GM18511 (cell line): ENCODE measurements at regions not wholly inside any gene's neighbourhood (a gene's known extent, or its start where the extent isn't known, plus 50 kb on each side); places are given as distances from the start of the nearest gene placed in this dataset.
"Not testable (repeated sequence)": the region's sequence is repeated elsewhere in the genome, so short reads cannot be mapped to it uniquely, and the experiment has no call there.

Source experiments
- ATAC-seq: cut with Tn5 transposase; IDR thresholded peaks from one replicate; pipeline ENCODE4 v1.9.1; 2021; ENCODE audit warnings: mild to moderate bottlenecking, moderate library complexity; ENCODE audit not compliant: unreplicated experiment

- ATAC-seq = no peak
Measured at GRCh38 chr2:120528051-120528692, 182.2 kb downstream of the INHBB start.

DNA sequence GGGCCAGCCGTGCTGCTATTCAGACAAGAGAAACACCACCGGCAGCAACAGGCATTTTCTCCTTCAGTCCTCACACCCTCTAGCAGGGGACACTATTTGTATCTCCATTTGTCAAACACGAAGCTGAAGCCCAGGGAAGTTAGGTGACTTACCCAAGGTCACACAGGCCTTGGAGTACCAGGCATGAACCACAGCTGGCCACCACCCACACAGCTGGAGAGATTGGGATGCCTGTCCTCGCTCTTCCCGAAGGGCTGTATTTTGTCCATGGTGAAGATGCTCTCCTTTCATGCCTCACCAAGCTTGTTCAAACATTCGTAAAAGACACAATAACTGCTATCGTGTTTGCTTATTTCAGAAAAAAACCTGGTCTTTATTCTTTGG lies 182.7 kb downstream of the INHBB start:
- ATAC-seq = no peak

DNA sequence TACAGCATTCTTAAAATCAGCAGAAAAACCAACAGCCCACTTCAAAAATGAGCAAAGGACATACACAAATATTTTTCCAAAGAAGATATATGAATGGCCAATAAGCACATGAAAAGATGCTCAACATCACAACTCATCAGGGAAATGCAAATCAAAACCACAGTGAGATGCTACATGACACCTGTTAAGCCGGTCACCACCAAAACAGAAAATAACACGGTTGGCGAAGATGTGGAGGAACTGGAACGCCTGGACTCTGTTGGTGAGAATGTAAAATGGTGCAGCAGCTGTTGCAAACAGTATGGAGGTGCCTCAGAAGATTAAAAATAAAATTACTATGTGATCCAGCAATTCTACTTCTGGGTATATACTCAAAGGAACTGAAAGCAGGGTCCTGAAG lies 184.8 kb downstream of the INHBB start:
- ATAC-seq = no peak

DNA sequence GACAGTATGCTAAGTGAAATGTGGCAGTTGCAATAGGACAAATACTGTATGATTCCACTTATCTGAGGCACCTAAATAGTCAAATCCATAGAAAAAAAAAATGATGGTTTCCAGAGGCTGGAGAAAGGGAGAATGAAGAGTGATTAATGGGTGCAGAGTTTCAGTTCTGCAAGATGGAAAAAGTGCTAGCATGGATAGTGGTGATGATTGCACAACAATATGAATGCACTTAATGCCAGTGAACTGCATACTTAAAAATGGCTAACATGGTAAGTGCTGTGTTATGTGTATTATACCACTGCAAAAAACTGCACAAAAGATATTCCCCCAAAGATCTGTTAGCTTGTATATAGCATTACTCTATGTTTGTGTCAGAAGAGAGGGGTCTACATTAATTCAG lies 185.4 kb downstream of the INHBB start:
- no peak for ATAC-seq

- no peak for ATAC-seq
Measured at GRCh38 chr2:120531863-120532600, 186.1 kb downstream of the INHBB start.

GRCh38 chr2:120533625-120534024 lies 187.7 kb downstream of the INHBB start:
- ATAC-seq = no peak

GRCh38 chr2:120534457-120534856 lies 188.5 kb downstream of the INHBB start:
- no peak for ATAC-seq

- no peak for ATAC-seq
Measured at GRCh38 chr2:120535081-120535480, 189.1 kb downstream of the INHBB start.

GRCh38 chr2:120536141-120536540 lies 190.2 kb downstream of the INHBB start:
- ATAC-seq = no peak

DNA sequence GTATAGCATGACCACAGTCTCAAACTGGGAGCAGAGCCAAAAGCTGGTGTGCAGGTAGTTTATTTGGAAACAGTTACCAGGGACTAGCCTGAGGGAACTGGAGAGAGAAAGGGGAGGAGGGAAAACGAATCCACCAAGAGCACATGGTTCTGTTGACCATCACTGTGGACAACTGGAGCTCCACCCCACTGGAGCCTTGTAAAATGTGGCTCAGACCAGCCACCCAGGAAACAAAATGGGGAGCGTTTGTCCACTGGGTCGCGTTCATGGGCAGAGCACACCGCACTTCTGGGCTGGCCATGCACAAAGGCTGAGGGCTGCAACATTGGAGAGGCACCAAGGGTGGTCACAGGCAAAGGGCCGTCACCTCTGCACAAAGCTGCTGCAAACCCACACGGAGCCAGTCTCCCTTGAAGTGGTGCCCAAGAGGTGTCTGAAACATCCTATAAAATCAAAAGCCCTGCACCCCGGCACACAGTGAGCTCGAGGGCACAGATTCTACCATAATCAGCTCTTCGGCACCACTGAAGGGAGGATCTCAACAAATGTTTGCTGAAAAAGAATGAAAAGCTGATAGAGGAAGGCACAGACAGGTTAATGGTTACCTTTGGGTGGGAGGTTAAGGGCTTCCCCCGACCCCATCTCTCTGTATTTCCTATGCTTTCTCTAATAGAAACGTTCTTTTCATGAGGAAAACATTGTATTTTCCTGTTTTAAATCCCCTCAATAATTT lies 192.9 kb downstream of the INHBB start:
- ATAC-seq = no peak

GRCh38 chr2:120539424-120539936 lies 193.5 kb downstream of the INHBB start:
- no peak for ATAC-seq

GRCh38 chr2:120539937-120540718 lies 194.2 kb downstream of the INHBB start:
- no peak for ATAC-seq

- no peak for ATAC-seq
Measured at GRCh38 chr2:120540719-120541552, 194.7 kb upstream of the GLI2 start.

GRCh38 chr2:120541553-120541932 lies 194.1 kb upstream of the GLI2 start:
- ATAC-seq = no peak

DNA sequence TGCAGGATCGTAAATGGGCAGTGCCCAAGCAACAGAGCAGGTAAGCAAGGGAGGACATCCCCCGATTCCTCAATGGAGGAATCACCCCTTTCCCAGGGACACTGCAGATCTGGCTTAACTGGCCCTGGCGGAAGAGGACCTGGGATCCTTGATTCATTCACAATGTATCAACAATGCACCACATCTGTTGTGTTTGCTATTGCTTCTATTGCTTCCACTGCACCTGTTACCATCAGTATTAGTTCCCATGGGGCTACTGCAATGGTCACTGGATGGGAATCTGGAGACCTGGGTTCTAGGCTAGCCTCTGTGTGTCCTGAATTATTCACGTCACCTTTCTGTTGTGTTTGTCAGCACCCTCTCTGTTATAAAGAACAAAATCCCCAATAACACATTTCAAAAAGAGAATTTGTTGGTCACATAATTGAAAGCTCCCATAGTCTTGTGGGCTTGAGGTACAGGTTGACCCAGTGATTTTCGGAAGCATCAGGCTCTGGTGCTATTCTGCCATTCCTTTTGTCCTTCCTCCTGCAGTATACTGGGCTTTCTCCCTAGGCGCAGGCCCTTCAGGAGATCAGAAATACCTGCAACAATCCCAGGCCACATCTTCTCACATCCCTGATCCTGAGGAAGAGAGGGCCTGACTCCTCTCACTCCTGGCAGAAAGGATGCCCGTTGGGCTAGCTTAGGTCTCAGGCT lies 193.5 kb upstream of the GLI2 start:
- no peak for ATAC-seq

DNA sequence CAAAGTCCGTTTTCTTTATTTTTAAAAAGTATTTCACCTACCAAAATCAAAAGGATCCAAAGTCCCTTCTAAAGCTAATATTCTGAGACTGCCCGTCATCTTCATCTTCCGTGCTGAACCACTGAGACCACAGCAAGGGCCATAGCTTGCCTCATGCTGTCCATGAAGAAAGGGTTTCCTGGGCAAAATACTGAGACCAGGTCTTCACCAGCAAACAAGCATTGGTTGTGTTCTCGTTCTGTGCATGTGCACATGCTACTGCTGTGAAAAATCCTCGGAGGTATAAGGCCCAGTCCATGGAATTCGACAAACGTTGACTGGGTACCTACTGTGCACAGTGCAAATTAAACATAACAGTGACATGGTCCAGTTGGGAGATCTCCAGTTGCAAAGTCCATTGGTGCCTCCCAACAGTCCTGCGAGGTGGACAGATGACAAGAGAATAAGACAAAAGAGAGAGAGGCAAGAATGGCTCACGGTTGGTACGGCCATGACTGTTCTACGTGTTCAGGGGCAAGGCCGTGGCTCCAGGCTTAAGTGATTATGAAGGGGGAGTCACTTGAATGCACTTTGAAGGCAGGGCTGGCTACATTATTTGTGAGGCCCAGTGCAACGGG lies 192.6 kb upstream of the GLI2 start:
- ATAC-seq = no peak

DNA sequence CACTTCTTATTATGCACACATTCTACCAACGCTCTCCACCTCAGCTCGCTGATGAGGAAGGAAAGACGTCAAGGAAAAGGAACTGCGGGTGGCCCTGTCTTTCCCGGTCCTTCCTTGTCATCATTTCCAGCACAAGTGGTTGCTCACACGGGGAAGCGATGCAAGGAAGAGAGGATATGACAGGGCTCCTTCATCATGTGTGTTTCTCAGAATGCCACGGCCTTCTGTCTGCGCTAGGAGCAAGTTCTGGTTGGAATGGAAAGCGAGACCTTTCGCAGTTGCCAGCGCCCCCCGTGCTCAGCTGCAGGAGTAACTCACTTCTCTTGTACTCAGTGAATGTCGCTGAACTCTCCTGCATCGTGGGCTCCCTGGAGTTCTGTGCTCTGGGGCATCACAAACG lies 191.8 kb upstream of the GLI2 start:
- no peak for ATAC-seq

DNA sequence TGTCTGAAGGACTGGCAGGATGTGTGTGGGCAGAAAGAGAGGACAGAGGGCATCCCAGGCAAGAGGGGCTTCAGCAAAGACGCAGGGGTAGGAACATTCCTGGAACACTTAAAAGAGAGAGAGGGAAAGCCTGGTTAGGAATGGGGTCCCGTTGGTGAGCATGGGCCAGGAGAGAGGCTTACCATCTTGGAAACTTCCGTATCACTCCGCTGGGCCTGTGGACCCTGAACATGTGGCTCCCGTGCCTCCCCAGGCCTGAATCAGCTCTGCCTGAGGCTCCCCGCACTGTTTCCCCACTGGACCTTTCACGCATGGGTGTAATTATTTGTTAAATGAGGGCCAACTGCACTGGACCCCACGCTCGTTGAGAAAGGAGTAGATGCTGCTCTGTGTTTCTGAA lies 191.1 kb upstream of the GLI2 start:
- ATAC-seq = no peak

- ATAC-seq = not testable (repeated sequence)
Measured at GRCh38 chr2:120545007-120545406, 190.7 kb upstream of the GLI2 start.
